HCT116 (cell line): ENCODE measurements at regions not wholly inside any gene's neighbourhood (a gene's known extent, or its start where the extent isn't known, plus 50 kb on each side); places are given as distances from the start of the nearest gene placed in this dataset.

ENCODE experiments used
- ATAC-seq: fragments of 200-7000 bp; cut with Tn5 transposase; 2 replicates; pipeline ENCODE4 v1.9.1; 2020; ENCODE audit warnings: mild to moderate bottlenecking, moderate library complexity
- BruUV-seq: library from RNA; stranded (reverse); fragments of 400-500 nt; replicated peaks from 2 replicates; lab custom pipeline; 2021; lab: Mats Ljungman, UMichigan
- CTCF ChIA-PET: fragments of 300-600 bp; sonication (Branson Sonifier 250); formaldehyde crosslinking; loops from one replicate; lab custom pipeline; 2021; ENCODE audit warnings: antibody characterized with exemption; lab: Charles Lee
- POLR2A ChIA-PET: fragments of 300-600, 350-600 bp; sonication (Branson Sonifier 250); formaldehyde crosslinking; loops from one replicate; lab custom pipeline; 2021; ENCODE audit warnings: antibody characterized with exemption; lab: Charles Lee
- RAD21 ChIA-PET, 2 experiments: fragments of 300-600 bp; sonication (Branson Sonifier 250); formaldehyde crosslinking; loops; one replicate each; lab custom pipeline; 2023; ENCODE audit warnings: low total read pairs in 2 of 2; ENCODE audit not compliant: uncharacterized antibody in 2 of 2, unreplicated experiment in 2 of 2, low non-redundant PET in 1 of 2; lab: Charles Lee
- DNase-seq: peaks from one replicate; pipeline ENCODE4 v3.0.0-alpha.2; 2010; ENCODE audit warnings: low read depth, low spot score
- H2AFZ ChIP-seq: fragments of 200-600 bp; shearing (Covaris generic), sonication (generic); 2 replicates; pipeline ENCODE4 v1.6.1; 2017; ENCODE audit warnings: low read depth, mixed run types, mixed read lengths, antibody characterized with exemption, low read length; ENCODE audit not compliant: poor library complexity, severe bottlenecking
- H3K27ac ChIP-seq: 2 replicates; pipeline ENCODE4 v1.5.1; 2012; ENCODE audit warnings: low read depth, low read length
- H3K27me3 ChIP-seq: fragments of 200-600 bp; sonication (generic); 2 replicates; pipeline ENCODE4 v1.6.1; 2016; ENCODE audit warnings: mixed run types, low read length, mixed read lengths; ENCODE audit not compliant: insufficient read depth
- H3K36me3 ChIP-seq, 2 experiments: fragments of 200-500 bp in 1 of 2; fragments of 200-600 bp in 1 of 2; sonication (Bioruptor generic) in 1 of 2; sonication (generic) in 1 of 2; 2 replicates each; pipeline versions ENCODE4 v1.5.1 to v1.6.1; 2014 to 2016; ENCODE audit warnings: low read length in 2 of 2, inconsistent platforms in 1 of 2, mixed read lengths in 1 of 2, mixed run types in 1 of 2; ENCODE audit not compliant: insufficient read depth in 2 of 2, control insufficient read depth in 1 of 2
- H3K4me1 ChIP-seq, 2 experiments: fragments of 200-600 bp in 1 of 2; sonication (generic) in 1 of 2; 2 replicates each; pipeline versions ENCODE4 v1.5.1 to v1.6.1; 2012 to 2017; ENCODE audit warnings: low read length in 2 of 2, inconsistent platforms in 1 of 2, mild to moderate bottlenecking in 1 of 2, mixed read lengths in 1 of 2, mixed run types in 1 of 2, moderate library complexity in 1 of 2; ENCODE audit not compliant: insufficient read depth in 2 of 2, control insufficient read depth in 1 of 2
- H3K4me2 ChIP-seq: fragments of 200-600 bp; sonication (generic); 2 replicates; pipeline ENCODE4 v1.6.1; 2017; ENCODE audit warnings: mixed run types, low read length, mixed read lengths
- H3K4me3 ChIP-seq, 2 experiments: fragments of 200-600 bp in 1 of 2; sonication (generic) in 1 of 2; replicated peaks in 1 of 2; 2 replicates each; pipeline ENCODE4 v1.5.1; 2011 to 2016; ENCODE audit warnings: low read length in 2 of 2, control low read depth in 1 of 2, low read depth in 1 of 2, mild to moderate bottlenecking in 1 of 2, mixed read lengths in 1 of 2, mixed run types in 1 of 2
- H3K79me2 ChIP-seq: fragments of 200-600 bp; sonication (generic); 2 replicates; pipeline ENCODE4 v1.6.1; 2017; ENCODE audit warnings: mild to moderate bottlenecking, mixed run types, low read length, moderate library complexity, mixed read lengths; ENCODE audit not compliant: insufficient read depth
- H3K9ac ChIP-seq: fragments of 200-600 bp; sonication (generic); 2 replicates; pipeline ENCODE4 v1.6.1; 2016; ENCODE audit warnings: low read length, mixed read lengths
- H3K9me2 ChIP-seq: fragments of 200-600 bp; sonication (generic), shearing (Covaris generic); 2 replicates; pipeline ENCODE4 v1.6.1; 2017; ENCODE audit warnings: mixed run types, mild to moderate bottlenecking, moderate library complexity; ENCODE audit not compliant: insufficient read depth
- H3K9me3 ChIP-seq, 2 experiments: fragments of 200-500 bp in 1 of 2; fragments of 200-600 bp in 1 of 2; sonication (Bioruptor generic) in 1 of 2; sonication (generic) in 1 of 2; 2 replicates each; pipeline ENCODE4 v1.6.1; 2014 to 2017; ENCODE audit warnings: low read length in 2 of 2, mixed read lengths in 2 of 2, inconsistent platforms in 1 of 2, low read depth in 1 of 2, mild to moderate bottlenecking in 1 of 2, mixed run types in 1 of 2, moderate library complexity in 1 of 2; ENCODE audit not compliant: control insufficient read depth in 1 of 2, insufficient read depth in 1 of 2
- H4K20me1 ChIP-seq: fragments of 200-600 bp; sonication (generic), shearing (Covaris generic); 2 replicates; pipeline ENCODE4 v1.6.1; 2017; ENCODE audit warnings: mixed run types, mild to moderate bottlenecking, moderate library complexity; ENCODE audit not compliant: insufficient read depth
- ATF3 ChIP-seq: IDR thresholded peaks from 2 replicates; pipeline ENCODE4 v1.6.1; 2012
- CBX3 ChIP-seq: IDR thresholded peaks from 2 replicates; pipeline ENCODE4 v1.6.1; 2012; ENCODE audit warnings: low read depth
- CEBPB ChIP-seq: IDR thresholded peaks from 2 replicates; pipeline ENCODE4 v1.6.1; 2012; ENCODE audit warnings: low read depth
- EGR1 ChIP-seq: IDR thresholded peaks from 2 replicates; pipeline ENCODE4 v1.6.1; 2012; ENCODE audit warnings: low read depth
- EZH2phosphoT487 ChIP-seq: fragments of 200-600 bp; IDR thresholded peaks from 2 replicates; pipeline ENCODE4 v1.6.1; 2018; ENCODE audit warnings: antibody characterized with exemption, borderline replicate concordance
- FOSL1 ChIP-seq: IDR thresholded peaks from 2 replicates; pipeline ENCODE4 v1.6.1; 2012; ENCODE audit warnings: low read depth
- JUND ChIP-seq: IDR thresholded peaks from 2 replicates; pipeline ENCODE4 v1.6.1; 2012
- MAX ChIP-seq: IDR thresholded peaks from 2 replicates; pipeline ENCODE4 v1.6.1; 2012
- POLR2A ChIP-seq: IDR thresholded peaks from 2 replicates; pipeline ENCODE4 v1.7.0; 2011; ENCODE audit warnings: borderline replicate concordance; ENCODE audit not compliant: insufficient read depth, insufficient read length; ENCODE audit errors: extremely low read depth
- POLR2AphosphoS5 ChIP-seq: IDR thresholded peaks from 2 replicates; pipeline ENCODE4 v1.6.1; 2011; ENCODE audit warnings: mild to moderate bottlenecking, low read depth, low read length, moderate library complexity
- RAD21 ChIP-seq: IDR thresholded peaks from 2 replicates; pipeline ENCODE4 v1.6.1; 2012; ENCODE audit warnings: low read depth, mild to moderate bottlenecking
- REST ChIP-seq: IDR thresholded peaks from 2 replicates; pipeline ENCODE4 v1.6.1; 2012; ENCODE audit warnings: low read depth
- SIN3A ChIP-seq: IDR thresholded peaks from 2 replicates; pipeline ENCODE4 v1.6.1; 2012; ENCODE audit warnings: low read depth
- SP1 ChIP-seq: IDR thresholded peaks from 2 replicates; pipeline ENCODE4 v1.6.1; 2012; ENCODE audit warnings: low read depth
- SRF ChIP-seq: IDR thresholded peaks from 2 replicates; pipeline ENCODE4 v1.6.1; 2012; ENCODE audit warnings: low read depth
- TCF7L2 ChIP-seq: IDR thresholded peaks from 2 replicates; pipeline ENCODE4 v1.7.0; 2011; ENCODE audit warnings: borderline replicate concordance, inconsistent platforms; ENCODE audit not compliant: insufficient read depth, insufficient read length; ENCODE audit errors: extremely low read depth
- YY1 ChIP-seq: IDR thresholded peaks from 2 replicates; pipeline ENCODE4 v1.6.1; 2011; ENCODE audit warnings: low read length, low read depth, moderate library complexity, mild to moderate bottlenecking; ENCODE audit not compliant: insufficient replicate concordance; ENCODE audit errors: extremely low read depth
- ZFX ChIP-seq: fragments of 450-650 bp; IDR thresholded peaks from 2 replicates; pipeline ENCODE4 v1.6.1; 2017
- intact Hi-C: fragments of 100-400 bp; cut with micrococcal nuclease; formaldehyde crosslinking; loops from 2 replicates; pipeline ENCODE4 v1.10.0; 2022

- Histone ChIP-seq H3K9me3 (no peaks in the 10 kb centered on the region), H3K9me2 (no peaks in the 10 kb centered on the region), H3K36me3 (no peaks in the 10 kb centered on the region), H3K27ac (no peak overlapping the region), H3K9ac (no peak overlapping the region), H2AFZ (no peak overlapping the region), H3K27me3 (no peaks in the 10 kb centered on the region), H3K4me3 (no peak overlapping the region), H3K79me2 (no peaks in the 10 kb centered on the region), H3K4me1 (no peaks in the 10 kb centered on the region), H3K4me2 (no peak overlapping the region), H4K20me1 (no peaks in the 10 kb centered on the region)
- CTCF ChIA-PET = no interaction called here
- BruUV-seq = no TSS peak
- RAD21 ChIA-PET = no interaction called here
- no peak for TF ChIP-seq EGR1
- no peak for TF ChIP-seq POLR2AphosphoS5
- TF ChIP-seq ATF3 = no peak
- TF ChIP-seq SIN3A = no peak
- no peak for TF ChIP-seq ZFX
- TF ChIP-seq SP1 = no peak
- no peak for TF ChIP-seq CBX3
- ATAC-seq (no peak), DNase-seq (no peak)
- POLR2A ChIA-PET = no interaction called here
- intact Hi-C loops = no loop called here
Measured at GRCh38 chr6:126145351-126145750, 159.0 kb downstream of the TRMT11 start.

GRCh38 chr6:126147291-126147815 lies 161.0 kb downstream of the TRMT11 start:
- Histone ChIP-seq H3K4me1 (no peaks in the 10 kb centered on the region), H3K27ac (no peak overlapping the region), H3K4me2 (no peak overlapping the region), H3K27me3 (no peaks in the 10 kb centered on the region), H2AFZ (no peak overlapping the region), H3K9ac (no peak overlapping the region), H3K9me2 (no peaks in the 10 kb centered on the region), H3K36me3 (no peaks in the 10 kb centered on the region), H3K79me2 (no peaks in the 10 kb centered on the region), H3K4me3 (no peak overlapping the region), H3K9me3 (no peaks in the 10 kb centered on the region), H4K20me1 (no peaks in the 10 kb centered on the region)
- no peak for DNase-seq
- ChIA-PET RAD21 (no interaction called here), CTCF (no interaction called here), POLR2A (no interaction called here)
- no peak for ATAC-seq
- no TSS peak for BruUV-seq
- intact Hi-C loops = no loop called here
- no peak for TF ChIP-seq ATF3
- no peak for TF ChIP-seq POLR2A
- no peak for TF ChIP-seq EZH2phosphoT487
- TF ChIP-seq SIN3A = no peak
- TF ChIP-seq EGR1 = no peak
- no peak for TF ChIP-seq TCF7L2
- TF ChIP-seq RAD21 = no peak
- TF ChIP-seq MAX = no peak
- TF ChIP-seq REST = no peak
- no peak for TF ChIP-seq JUND
- TF ChIP-seq CBX3 = no peak
- TF ChIP-seq SRF = no peak
- TF ChIP-seq YY1 = no peak
- no peak for TF ChIP-seq FOSL1
- no peak for TF ChIP-seq CEBPB
